Hepatocyte (in vitro differentiated cells): ENCODE measurements at regions not wholly inside any gene's neighbourhood (a gene's known extent, or its start where the extent isn't known, plus 50 kb on each side); places are given as distances from the start of the nearest gene placed in this dataset.

ENCODE experiments used
- EZH2 ChIP-seq: fragments of 200-600 bp; sonication (generic); IDR thresholded peaks from 2 replicates; pipeline ENCODE4 v1.6.1; 2016; ENCODE audit warnings: antibody characterized with exemption, mild to moderate bottlenecking, borderline replicate concordance
- EZH2phosphoT487 ChIP-seq: fragments of 200-600 bp; sonication (generic); IDR thresholded peaks from one replicate; pipeline ENCODE4 v1.6.1; 2018; ENCODE audit warnings: antibody characterized with exemption, mild to moderate bottlenecking, low read depth, moderate library complexity; ENCODE audit not compliant: unreplicated experiment, severe bottlenecking
- TF ChIP-seq, protein P1 (sequence below): fragments of 200-600 bp; sonication (generic); IDR thresholded peaks from 2 replicates; pipeline ENCODE4 v1.5.1; 2016; ENCODE audit warnings: antibody characterized with exemption, mild to moderate bottlenecking; ENCODE audit not compliant: poor library complexity

DNA sequence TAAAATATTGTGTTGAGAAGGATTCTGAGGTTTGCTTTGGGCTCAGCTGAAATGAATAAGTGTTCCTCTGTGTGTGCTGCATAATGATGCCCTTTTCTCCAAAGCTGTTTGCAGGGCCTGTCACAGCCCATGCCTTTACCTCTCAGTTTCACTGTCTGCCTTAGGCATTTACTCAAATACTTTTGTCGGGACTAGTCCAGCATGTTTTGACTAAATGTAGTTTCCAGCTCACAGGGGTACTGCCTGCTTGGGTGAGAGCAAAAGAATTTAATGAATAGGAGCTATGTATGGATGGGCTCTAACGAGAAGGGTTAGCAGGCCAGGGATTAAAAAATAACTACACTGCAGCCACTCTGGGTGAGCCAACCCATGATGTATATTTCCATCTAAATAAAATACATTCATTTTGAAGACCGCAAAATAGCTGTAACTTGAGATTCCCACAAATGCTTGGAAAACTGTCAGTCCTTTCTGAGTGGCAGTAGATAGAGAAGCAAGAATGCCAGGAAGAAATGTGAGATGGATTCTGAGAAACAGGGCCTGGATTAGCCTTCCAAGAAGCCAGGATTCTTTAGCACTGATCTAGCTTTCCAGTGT is 549.2 kb upstream of the TBL1XR1 start:
- TF ChIP-seq EZH2 (no peak), EZH2phosphoT487 (no peak)
- TF ChIP-seq, protein P1, sequence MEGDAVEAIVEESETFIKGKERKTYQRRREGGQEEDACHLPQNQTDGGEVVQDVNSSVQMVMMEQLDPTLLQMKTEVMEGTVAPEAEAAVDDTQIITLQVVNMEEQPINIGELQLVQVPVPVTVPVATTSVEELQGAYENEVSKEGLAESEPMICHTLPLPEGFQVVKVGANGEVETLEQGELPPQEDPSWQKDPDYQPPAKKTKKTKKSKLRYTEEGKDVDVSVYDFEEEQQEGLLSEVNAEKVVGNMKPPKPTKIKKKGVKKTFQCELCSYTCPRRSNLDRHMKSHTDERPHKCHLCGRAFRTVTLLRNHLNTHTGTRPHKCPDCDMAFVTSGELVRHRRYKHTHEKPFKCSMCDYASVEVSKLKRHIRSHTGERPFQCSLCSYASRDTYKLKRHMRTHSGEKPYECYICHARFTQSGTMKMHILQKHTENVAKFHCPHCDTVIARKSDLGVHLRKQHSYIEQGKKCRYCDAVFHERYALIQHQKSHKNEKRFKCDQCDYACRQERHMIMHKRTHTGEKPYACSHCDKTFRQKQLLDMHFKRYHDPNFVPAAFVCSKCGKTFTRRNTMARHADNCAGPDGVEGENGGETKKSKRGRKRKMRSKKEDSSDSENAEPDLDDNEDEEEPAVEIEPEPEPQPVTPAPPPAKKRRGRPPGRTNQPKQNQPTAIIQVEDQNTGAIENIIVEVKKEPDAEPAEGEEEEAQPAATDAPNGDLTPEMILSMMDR = no peak
